ENCODE measurements at regions not wholly inside any gene's neighbourhood (a gene's known extent, or its start where the extent isn't known, plus 50 kb on each side); places are given as distances from the start of the nearest gene placed in this dataset.

- in situ Hi-C loops (cut with HindIII; ENCODE audit: low sequenced_read_pairs) = no loop called here
Observed at GRCh38 chr2:217491271-217491670, 511.5 kb downstream of the TNS1 start.

- in situ Hi-C loops (cut with HindIII; ENCODE audit: low sequenced_read_pairs) = no loop called here
Observed at GRCh38 chr2:217489145-217489960, 513.4 kb downstream of the TNS1 start.

- in situ Hi-C loops (cut with HindIII; ENCODE audit: low sequenced_read_pairs) = no loop called here
Observed at GRCh38 chr2:217484046-217484445, 518.7 kb downstream of the TNS1 start.

GRCh38 chr2:217482056-217482710 is 520.6 kb downstream of the TNS1 start:
- in situ Hi-C loops (cut with HindIII; ENCODE audit: low sequenced_read_pairs) = no loop called here

GRCh38 chr2:217481577-217481976 is 521.2 kb downstream of the TNS1 start:
- in situ Hi-C loops (cut with HindIII; ENCODE audit: low sequenced_read_pairs) = no loop called here

- in situ Hi-C loops (cut with HindIII; ENCODE audit: low sequenced_read_pairs) = no loop called here
Observed at GRCh38 chr2:217479566-217479965, 523.2 kb downstream of the TNS1 start.

- in situ Hi-C loops (cut with HindIII; ENCODE audit: low sequenced_read_pairs) = no loop called here
Observed at GRCh38 chr2:217478831-217479455, 523.9 kb downstream of the TNS1 start.

GRCh38 chr2:217477583-217477982 is 525.2 kb downstream of the TNS1 start:
- in situ Hi-C loops (cut with HindIII; ENCODE audit: low sequenced_read_pairs) = no loop called here

GRCh38 chr2:217475791-217476190 is 527.0 kb downstream of the TNS1 start:
- in situ Hi-C loops (cut with HindIII; ENCODE audit: low sequenced_read_pairs) = no loop called here

- in situ Hi-C loops (cut with HindIII; ENCODE audit: low sequenced_read_pairs) = no loop called here
Observed at GRCh38 chr2:217475101-217475500, 527.7 kb downstream of the TNS1 start.

- in situ Hi-C loops (cut with HindIII; ENCODE audit: low sequenced_read_pairs) = no loop called here
Observed at GRCh38 chr2:217471319-217471718, 531.5 kb downstream of the TNS1 start.

- in situ Hi-C loops (cut with HindIII; ENCODE audit: low sequenced_read_pairs) = no loop called here
Observed at GRCh38 chr2:217469203-217469810, 533.5 kb downstream of the TNS1 start.

- in situ Hi-C loops (cut with HindIII; ENCODE audit: low sequenced_read_pairs) = no loop called here
Observed at GRCh38 chr2:217468042-217468830, 534.6 kb downstream of the TNS1 start.

GRCh38 chr2:217467331-217467730 is 535.5 kb downstream of the TNS1 start:
- in situ Hi-C loops (cut with HindIII; ENCODE audit: low sequenced_read_pairs) = no loop called here

GRCh38 chr2:217466805-217467204 is 536.0 kb downstream of the TNS1 start:
- in situ Hi-C loops (cut with HindIII; ENCODE audit: low sequenced_read_pairs) = no loop called here

GRCh38 chr2:217466104-217466503 is 536.7 kb downstream of the TNS1 start:
- in situ Hi-C loops (cut with HindIII; ENCODE audit: low sequenced_read_pairs) = no loop called here

GRCh38 chr2:217465100-217465499 is 537.7 kb downstream of the TNS1 start:
- in situ Hi-C loops (cut with HindIII; ENCODE audit: low sequenced_read_pairs) = no loop called here

- in situ Hi-C loops (cut with HindIII; ENCODE audit: low sequenced_read_pairs) = no loop called here
Observed at GRCh38 chr2:217463402-217464075, 539.3 kb downstream of the TNS1 start.

- in situ Hi-C loops (cut with HindIII; ENCODE audit: low sequenced_read_pairs) = no loop called here
Observed at GRCh38 chr2:217462121-217462520, 540.7 kb downstream of the TNS1 start.

- in situ Hi-C loops (cut with HindIII; ENCODE audit: low sequenced_read_pairs) = no loop called here
Observed at GRCh38 chr2:217461674-217462073, 541.1 kb downstream of the TNS1 start.

Measured in DLD1 (cell line).